GM12874 (cell line): ENCODE measurements at regions not wholly inside any gene's neighbourhood (a gene's known extent, or its start where the extent isn't known, plus 50 kb on each side); places are given as distances from the start of the nearest gene placed in this dataset.

ENCODE experiments used
- TF ChIP-seq, protein P1 (sequence below): IDR thresholded peaks from 2 replicates; pipeline ENCODE4 v1.5.1; 2011; ENCODE audit warnings: low read depth, mild to moderate bottlenecking, control low read depth, low read length, moderate library complexity; ENCODE audit not compliant: insufficient read depth

DNA sequence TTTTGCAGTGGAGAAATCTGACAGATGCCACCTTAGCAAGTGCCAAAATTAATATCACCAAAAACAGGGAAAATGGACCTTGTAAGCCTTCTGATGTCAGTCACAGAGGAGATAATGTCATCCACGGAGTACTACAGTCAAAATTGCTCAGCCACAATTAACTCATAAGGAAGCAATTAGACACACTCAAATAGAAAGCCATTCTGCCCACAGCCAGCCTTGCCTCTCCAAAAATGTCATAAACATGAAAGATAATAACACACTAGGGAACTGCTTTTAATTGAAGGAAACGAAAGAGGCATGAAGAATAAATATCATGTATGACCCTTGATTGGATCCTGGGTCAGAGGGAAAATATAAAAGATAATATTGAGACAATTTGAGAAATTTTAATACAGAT is 505.6 kb upstream of the API5 start:
- TF ChIP-seq, protein P1, sequence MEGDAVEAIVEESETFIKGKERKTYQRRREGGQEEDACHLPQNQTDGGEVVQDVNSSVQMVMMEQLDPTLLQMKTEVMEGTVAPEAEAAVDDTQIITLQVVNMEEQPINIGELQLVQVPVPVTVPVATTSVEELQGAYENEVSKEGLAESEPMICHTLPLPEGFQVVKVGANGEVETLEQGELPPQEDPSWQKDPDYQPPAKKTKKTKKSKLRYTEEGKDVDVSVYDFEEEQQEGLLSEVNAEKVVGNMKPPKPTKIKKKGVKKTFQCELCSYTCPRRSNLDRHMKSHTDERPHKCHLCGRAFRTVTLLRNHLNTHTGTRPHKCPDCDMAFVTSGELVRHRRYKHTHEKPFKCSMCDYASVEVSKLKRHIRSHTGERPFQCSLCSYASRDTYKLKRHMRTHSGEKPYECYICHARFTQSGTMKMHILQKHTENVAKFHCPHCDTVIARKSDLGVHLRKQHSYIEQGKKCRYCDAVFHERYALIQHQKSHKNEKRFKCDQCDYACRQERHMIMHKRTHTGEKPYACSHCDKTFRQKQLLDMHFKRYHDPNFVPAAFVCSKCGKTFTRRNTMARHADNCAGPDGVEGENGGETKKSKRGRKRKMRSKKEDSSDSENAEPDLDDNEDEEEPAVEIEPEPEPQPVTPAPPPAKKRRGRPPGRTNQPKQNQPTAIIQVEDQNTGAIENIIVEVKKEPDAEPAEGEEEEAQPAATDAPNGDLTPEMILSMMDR, result no peak

DNA sequence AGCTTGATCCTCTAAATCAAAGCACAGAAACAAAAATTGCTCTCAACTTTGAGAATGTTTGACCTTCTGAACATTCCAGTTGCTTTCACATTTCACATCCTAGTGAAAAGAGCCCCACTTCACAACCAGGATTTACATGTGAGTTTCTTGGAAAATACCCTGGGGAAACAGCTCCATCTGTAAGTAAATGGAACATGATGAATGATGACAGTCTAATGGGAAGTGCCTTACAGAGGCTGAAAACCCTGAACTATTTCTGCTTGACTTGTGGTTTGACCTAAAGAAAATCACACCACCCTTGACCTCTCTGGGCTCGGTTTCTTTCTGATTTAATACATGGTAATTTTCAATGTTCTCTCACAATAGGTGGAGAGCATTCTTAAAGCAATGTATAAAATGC is 499.4 kb upstream of the API5 start:
- TF ChIP-seq, protein P1, result no peak

DNA sequence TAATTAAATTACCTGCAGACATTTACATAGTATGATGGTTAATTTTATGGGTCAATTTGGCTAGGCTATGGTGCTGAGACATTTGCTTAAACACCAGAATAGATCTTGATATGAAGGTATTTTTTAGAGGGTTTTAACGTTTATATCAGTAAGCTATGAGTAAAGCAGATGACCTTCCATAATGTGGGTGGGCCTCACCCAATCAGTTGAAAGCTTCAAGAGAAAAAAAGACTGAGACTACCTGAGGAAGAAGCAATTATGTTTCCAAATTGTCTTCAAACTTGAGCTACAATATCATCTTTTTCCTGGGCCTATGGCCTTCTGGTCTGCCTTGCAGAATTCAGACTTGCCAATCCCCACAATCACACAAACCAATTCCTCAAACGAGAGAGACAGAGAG is 498.8 kb upstream of the API5 start:
- TF ChIP-seq, protein P1, result no peak

DNA sequence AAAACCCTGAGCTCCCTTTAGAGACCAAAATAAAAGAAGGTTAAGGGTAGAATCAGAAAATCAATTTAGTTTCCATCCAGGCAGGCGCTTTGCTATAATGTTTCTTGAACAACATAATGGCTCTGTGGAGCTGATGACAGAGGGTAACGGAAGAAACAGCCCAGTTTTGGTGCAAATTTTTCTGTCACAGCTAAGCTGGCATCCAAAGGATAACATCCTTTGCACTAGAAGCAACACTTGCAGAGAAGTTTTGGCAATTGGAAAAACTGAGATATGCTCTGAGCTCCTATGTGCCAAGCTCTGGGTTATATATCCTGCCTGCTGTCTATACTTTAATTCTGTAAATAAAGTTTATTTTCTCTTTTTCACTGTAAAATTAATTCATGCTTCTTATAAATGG is 495.3 kb upstream of the API5 start:
- TF ChIP-seq, protein P1, result no peak

DNA sequence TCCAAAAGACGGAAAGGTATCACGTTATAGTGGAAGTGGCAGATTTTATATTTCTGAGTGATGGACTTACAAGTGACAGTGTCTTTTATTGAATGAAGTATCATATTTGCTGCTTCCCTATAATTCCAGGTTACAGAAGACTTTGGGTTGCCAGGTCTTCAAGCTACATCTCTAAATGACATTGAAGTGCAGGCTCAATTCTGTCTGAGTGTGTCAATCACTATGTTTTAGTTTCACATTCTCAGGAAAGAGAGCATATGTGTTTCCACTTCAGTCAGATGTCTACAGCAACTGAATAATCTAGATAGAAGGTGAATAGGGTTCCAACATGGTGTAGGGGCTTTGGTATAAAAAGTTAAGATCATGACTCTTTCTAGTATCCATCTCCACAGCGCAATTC is 492.7 kb upstream of the API5 start:
- TF ChIP-seq, protein P1, result no peak

DNA sequence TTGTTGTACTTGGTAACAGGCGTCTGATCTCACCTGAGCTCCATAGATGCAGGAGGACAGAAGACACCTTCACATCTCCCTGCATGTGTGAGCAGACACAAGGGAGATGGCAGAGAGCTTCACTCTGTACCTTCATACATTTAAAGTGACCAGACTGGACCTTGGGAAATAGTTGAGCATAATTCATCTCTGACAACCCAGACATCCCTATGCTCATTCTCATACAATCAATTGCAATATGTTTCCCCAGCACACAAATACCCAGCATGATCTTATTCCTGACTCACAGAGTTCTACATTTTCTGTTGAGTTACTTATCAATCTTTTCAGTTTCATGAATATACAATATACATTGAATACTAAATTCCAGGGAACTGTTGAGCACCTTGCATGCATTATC is 488.2 kb upstream of the API5 start:
- TF ChIP-seq, protein P1, result no peak

DNA sequence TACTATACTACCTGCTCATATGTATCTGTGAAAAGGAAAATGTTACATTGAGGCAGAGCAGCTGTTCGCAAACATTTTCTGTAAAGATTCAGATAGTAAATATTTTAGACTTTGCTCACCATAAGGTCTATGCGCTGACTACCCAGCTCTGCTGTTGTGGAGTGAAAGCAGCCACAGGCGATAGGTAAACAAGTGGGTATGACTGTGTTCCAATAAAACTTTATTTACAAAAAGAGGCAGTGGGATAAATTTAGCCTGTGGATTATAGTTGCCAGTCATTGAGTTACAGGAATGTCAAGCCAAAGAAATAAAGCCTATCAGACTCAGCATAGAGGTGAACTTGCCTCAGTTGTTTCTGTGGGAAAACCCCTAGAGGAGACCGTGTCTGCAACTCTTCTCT is 487.7 kb upstream of the API5 start:
- TF ChIP-seq, protein P1, result no peak

DNA sequence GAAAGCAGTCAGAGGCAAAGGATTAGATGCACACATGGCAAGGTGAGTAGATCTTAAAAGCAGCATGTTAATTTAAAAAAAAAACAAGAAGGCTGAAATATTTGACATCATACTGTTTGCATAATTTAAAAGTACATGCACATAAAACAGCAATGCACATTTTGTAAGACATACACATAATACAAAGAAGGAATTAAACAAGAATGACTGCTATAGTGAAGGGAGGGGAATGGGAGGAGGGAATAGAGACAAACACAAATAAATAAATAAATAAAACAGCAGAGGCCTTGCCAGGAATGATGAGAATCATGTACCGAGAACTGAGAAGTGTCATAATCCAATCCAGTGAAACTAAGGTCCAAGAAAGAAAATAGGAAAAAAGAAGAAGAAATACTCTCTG is 486.2 kb upstream of the API5 start:
- TF ChIP-seq, protein P1, result no peak
